HL-60 (cell line): ENCODE measurements at regions not wholly inside any gene's neighbourhood (a gene's known extent, or its start where the extent isn't known, plus 50 kb on each side); places are given as distances from the start of the nearest gene placed in this dataset.

Experiments
- CTCF ChIP-seq: IDR thresholded peaks from one replicate; pipeline ENCODE4 v1.5.1; 2011; ENCODE audit warnings: low read length, control low read depth, inconsistent platforms; ENCODE audit not compliant: insufficient read depth
- GABPA ChIP-seq: IDR thresholded peaks from 2 replicates; pipeline ENCODE4 v1.6.1; 2012; ENCODE audit warnings: low read depth
- POLR2AphosphoS5 ChIP-seq: IDR thresholded peaks from 2 replicates; pipeline ENCODE4 v1.6.1; 2012; ENCODE audit warnings: low read depth
- REST ChIP-seq: IDR thresholded peaks from 2 replicates; pipeline ENCODE4 v1.6.1; 2012; ENCODE audit warnings: low read depth; ENCODE audit not compliant: insufficient replicate concordance
- SPI1 ChIP-seq: IDR thresholded peaks from 2 replicates; pipeline ENCODE4 v1.6.1; 2012; ENCODE audit warnings: low read depth, mild to moderate bottlenecking, borderline replicate concordance

GRCh38 chr1:228869312-228869824 lies 134.1 kb downstream of the RHOU start:
- TF ChIP-seq POLR2AphosphoS5: no peak
- TF ChIP-seq REST: no peak
- TF ChIP-seq CTCF: no peak
- no peak for TF ChIP-seq SPI1
- no peak for TF ChIP-seq GABPA
